Subcutaneous abdominal adipose tissue (tissue), 5 donors: ENCODE measurements at regions not wholly inside any gene's neighbourhood (a gene's known extent, or its start where the extent isn't known, plus 50 kb on each side); places are given as distances from the start of the nearest gene placed in this dataset.
A peak's percentile ranks its signal among the peaks of the same experiment; 100 is the strongest.
"Not testable (repeated sequence)": the region's sequence is repeated elsewhere in the genome, so short reads cannot be mapped to it uniquely, and the experiment has no call there.

Experiments
- H3K27ac ChIP-seq: one replicate; pipeline ENCODE4 v1.7.0; 2013; ENCODE audit warnings: low read depth, mild to moderate bottlenecking, inconsistent platforms, low read length, moderate library complexity
- H3K27me3 ChIP-seq, 5 donors: one replicate each; pipeline ENCODE4 v1.7.0; 2013; ENCODE audit warnings: low read length in 5 of 5, inconsistent platforms in 1 of 5; ENCODE audit not compliant: control insufficient read depth in 5 of 5, insufficient read depth in 4 of 5
- H3K36me3 ChIP-seq, 5 donors: one replicate each; pipeline ENCODE4 v1.7.0; 2013; ENCODE audit warnings: low read length in 5 of 5; ENCODE audit not compliant: control insufficient read depth in 5 of 5, insufficient read depth in 5 of 5
- H3K4me1 ChIP-seq, 5 donors: one replicate each; pipeline ENCODE4 v1.7.0; 2013; ENCODE audit warnings: low read length in 5 of 5, mild to moderate bottlenecking in 3 of 5, moderate library complexity in 1 of 5; ENCODE audit not compliant: control insufficient read depth in 5 of 5, insufficient read depth in 5 of 5
- H3K4me3 ChIP-seq, 5 donors: one replicate each; pipeline ENCODE4 v1.7.0; 2013; ENCODE audit warnings: low read length in 5 of 5, low read depth in 1 of 5
- H3K9ac ChIP-seq, 5 donors: one replicate each; pipeline ENCODE4 v1.7.0; 2013; ENCODE audit warnings: low read length in 5 of 5, mild to moderate bottlenecking in 4 of 5, moderate library complexity in 3 of 5
- H3K9me3 ChIP-seq, 5 donors: one replicate each; pipeline ENCODE4 v1.7.0; 2013; ENCODE audit warnings: low read length in 5 of 5; ENCODE audit not compliant: control insufficient read depth in 5 of 5
- donor health status: healthy.
- donor health status: healthy.
- donor health status: healthy.
- donor health status: healthy.
- donor health status: healthy.

DNA sequence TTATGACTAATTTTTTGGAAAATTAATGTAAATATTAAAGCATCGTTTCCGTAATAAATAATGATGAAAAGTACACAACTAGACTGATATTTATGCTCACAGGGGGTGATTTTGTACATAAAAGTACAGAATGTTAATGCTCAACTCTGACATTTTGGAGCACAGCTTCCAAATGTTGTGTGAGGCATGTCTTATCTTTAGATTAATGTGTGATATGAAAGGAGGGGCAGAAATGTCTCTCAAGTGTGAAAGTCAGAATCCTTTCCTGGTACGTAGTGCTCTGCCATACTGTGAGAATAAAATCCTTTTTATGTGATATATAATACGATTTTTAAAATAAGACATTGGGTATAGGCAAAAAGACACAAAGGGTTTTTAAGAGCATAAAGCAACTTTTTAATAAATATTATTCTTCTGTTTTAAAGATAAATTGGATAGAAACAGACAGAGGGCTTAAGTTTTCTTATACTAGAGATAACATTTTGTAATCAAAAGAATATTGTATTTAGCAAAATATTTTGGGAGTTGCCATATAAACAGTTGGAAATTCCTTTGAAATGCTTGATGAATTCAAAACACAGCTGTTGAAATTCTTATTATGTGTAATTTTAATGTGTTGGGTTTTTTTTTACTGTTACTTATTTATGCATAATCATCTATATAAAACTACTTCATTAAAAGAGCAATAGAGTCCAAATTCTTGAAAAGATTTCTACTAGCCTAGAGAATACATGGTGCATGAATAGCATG, 389.7 kb downstream of the RAP2B start:
- Histone ChIP-seq H3K27ac (no peak overlapping the region), H3K27me3 (no peaks in the 10 kb centered on the region), H3K4me1 (peaks cover 0 to 3% (median 0%) of the 10 kb centered on the region in 5 donors), H3K36me3 (no peaks in the 10 kb centered on the region), H3K4me3 (no peak overlapping the region), H3K9me3 (no peaks in the 10 kb centered on the region), H3K9ac (no peak overlapping the region)

GRCh38 chr3:153552887-153553604, 391.0 kb downstream of the RAP2B start:
- no peak overlapping the region for H3K9ac ChIP-seq
- no peaks in the 10 kb centered on the region for H3K9me3 ChIP-seq
- peaks cover 0 to 3% (median 0%) of the 10 kb centered on the region in 5 donors for H3K4me1 ChIP-seq
- no peak overlapping the region for H3K27ac ChIP-seq
- no peaks in the 10 kb centered on the region for H3K27me3 ChIP-seq
- H3K36me3 ChIP-seq: no peaks in the 10 kb centered on the region
- peak overlapping the region in 2 of 5 donors; percentile 3 to 31 for H3K4me3 ChIP-seq

DNA sequence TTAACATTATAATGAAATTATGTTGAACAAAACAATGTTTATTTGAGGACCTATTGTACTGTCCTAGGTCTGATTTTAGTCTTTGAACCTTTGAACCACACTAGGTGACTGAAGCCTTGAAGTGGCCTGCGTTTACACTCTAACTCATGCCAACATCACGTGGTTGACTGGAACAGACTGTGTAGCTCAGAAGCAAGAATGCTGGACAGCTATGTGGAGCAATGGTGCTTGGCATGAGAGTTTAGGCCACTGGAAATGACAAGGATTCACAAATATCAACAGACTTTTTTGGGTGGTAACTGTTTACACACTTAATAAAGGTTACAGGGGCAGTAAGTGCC, 391.5 kb downstream of the RAP2B start:
- H3K4me1 ChIP-seq: peaks cover 0 to 3% (median 0%) of the 10 kb centered on the region in 5 donors
- no peaks in the 10 kb centered on the region for H3K36me3 ChIP-seq
- H3K9me3 ChIP-seq: peaks cover 0 to 2% (median 0%) of the 10 kb centered on the region in 5 donors
- H3K4me3 ChIP-seq: peak overlapping the region in 1 of 5 donors; percentile 31
- no peaks in the 10 kb centered on the region for H3K27me3 ChIP-seq
- H3K9ac ChIP-seq: peak overlapping the region in 1 of 5 donors; percentile 11
- no peak overlapping the region for H3K27ac ChIP-seq

DNA sequence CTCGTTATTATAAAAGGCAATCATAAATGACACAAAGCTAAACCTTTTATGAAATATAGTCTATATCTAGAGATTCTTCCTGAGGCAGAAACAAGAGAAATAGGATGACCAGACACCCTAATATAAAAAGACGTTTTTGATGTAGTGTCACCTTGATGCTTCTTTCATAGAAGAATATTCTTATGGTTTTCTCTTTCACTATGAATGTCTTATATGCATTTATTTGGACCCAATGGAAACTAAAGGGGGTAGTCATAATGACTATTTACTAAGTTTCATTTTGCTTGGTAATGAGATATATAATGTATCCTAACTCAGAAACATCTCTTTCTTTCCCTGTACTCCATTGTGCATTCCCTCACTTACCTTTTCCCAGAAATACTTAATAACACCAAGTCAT, 393.9 kb downstream of the RAP2B start:
- H3K9ac ChIP-seq: no peak overlapping the region
- H3K27ac ChIP-seq: no peak overlapping the region
- no peak overlapping the region for H3K4me3 ChIP-seq
- H3K27me3 ChIP-seq: no peaks in the 10 kb centered on the region
- peaks cover 0 to 10% (median 0%) of the 10 kb centered on the region in 5 donors for H3K9me3 ChIP-seq
- H3K36me3 ChIP-seq: no peaks in the 10 kb centered on the region
- peaks cover 0 to 3% (median 0%) of the 10 kb centered on the region in 5 donors for H3K4me1 ChIP-seq

- not testable (repeated sequence) for H3K27me3 ChIP-seq, H3K9ac ChIP-seq, H3K4me3 ChIP-seq, H3K27ac ChIP-seq, H3K4me1 ChIP-seq, H3K36me3 ChIP-seq
- peaks cover 4 to 24% (median 11%) of the 10 kb centered on the region in 5 donors for H3K9me3 ChIP-seq
Measured at GRCh38 chr3:153559366-153559765, 397.3 kb downstream of the RAP2B start.

GRCh38 chr3:153567011-153567410, 405.0 kb downstream of the RAP2B start:
- H3K9me3 ChIP-seq: peaks cover 5 to 23% (median 9%) of the 10 kb centered on the region in 5 donors
- H3K4me1 ChIP-seq: no peaks in the 10 kb centered on the region
- no peak overlapping the region for H3K9ac ChIP-seq
- H3K36me3 ChIP-seq: no peaks in the 10 kb centered on the region
- no peak overlapping the region for H3K27ac ChIP-seq
- no peak overlapping the region for H3K4me3 ChIP-seq
- no peaks in the 10 kb centered on the region for H3K27me3 ChIP-seq

DNA sequence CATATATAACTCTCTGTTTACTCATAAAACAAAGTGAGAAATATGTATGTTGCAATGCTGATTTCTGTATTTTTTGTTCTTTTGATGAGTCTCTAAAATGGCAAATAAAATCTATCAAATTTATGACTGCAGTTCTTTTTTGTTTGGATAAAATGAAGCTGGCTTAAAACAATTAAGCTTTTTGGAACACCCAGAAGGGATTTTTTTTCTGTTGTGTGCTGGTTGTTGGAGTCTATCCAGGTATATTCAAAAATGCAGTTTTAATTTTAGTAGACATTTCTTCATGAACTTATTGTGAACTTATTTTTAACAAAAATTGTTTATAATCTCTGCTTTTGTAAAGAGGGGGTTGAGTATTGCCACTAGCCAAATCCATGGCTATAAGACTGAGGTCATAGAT, 405.5 kb downstream of the RAP2B start:
- Histone ChIP-seq H3K4me3 (no peak overlapping the region), H3K9me3 (peaks cover 5 to 20% (median 8%) of the 10 kb centered on the region in 5 donors), H3K36me3 (no peaks in the 10 kb centered on the region), H3K9ac (no peak overlapping the region), H3K4me1 (no peaks in the 10 kb centered on the region), H3K27me3 (no peaks in the 10 kb centered on the region), H3K27ac (no peak overlapping the region)

- not testable (repeated sequence) for H3K27me3 ChIP-seq, H3K4me1 ChIP-seq, H3K27ac ChIP-seq, H3K9ac ChIP-seq, H3K36me3 ChIP-seq, H3K9me3 ChIP-seq, H3K4me3 ChIP-seq
Measured at GRCh38 chr3:153570481-153570880, 408.5 kb downstream of the RAP2B start.

GRCh38 chr3:153572165-153572564, 410.1 kb downstream of the RAP2B start:
- no peaks in the 10 kb centered on the region for H3K36me3 ChIP-seq
- H3K27ac ChIP-seq: no peak overlapping the region
- H3K9ac ChIP-seq: no peak overlapping the region
- H3K4me1 ChIP-seq: no peaks in the 10 kb centered on the region
- no peaks in the 10 kb centered on the region for H3K9me3 ChIP-seq
- no peak overlapping the region for H3K4me3 ChIP-seq
- no peaks in the 10 kb centered on the region for H3K27me3 ChIP-seq

DNA sequence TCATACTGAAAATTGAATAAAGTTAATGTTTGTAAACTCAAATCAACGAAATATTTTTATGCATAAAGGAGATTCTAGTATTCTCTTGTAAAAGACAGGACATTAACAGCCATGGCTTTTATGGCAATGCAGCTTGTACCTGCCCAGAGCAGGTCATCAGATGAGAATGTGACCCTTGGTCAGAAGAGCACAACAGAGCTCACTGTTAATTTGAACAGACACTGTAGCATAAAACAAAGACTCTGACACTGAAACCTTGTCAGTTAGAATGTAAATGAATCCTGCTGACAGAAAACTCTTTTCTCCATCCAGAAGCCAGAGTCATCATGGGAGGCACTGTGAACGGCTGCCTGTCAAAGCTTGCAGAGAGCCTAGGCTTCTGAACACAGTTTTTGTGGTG, 410.6 kb downstream of the RAP2B start:
- no peaks in the 10 kb centered on the region for H3K36me3 ChIP-seq

More for the DNA sequence above, 410.6 kb downstream of the RAP2B start:
- H3K9me3 ChIP-seq: no peaks in the 10 kb centered on the region
- H3K27me3 ChIP-seq: no peaks in the 10 kb centered on the region
- no peak overlapping the region for H3K4me3 ChIP-seq
- no peak overlapping the region for H3K9ac ChIP-seq
- H3K4me1 ChIP-seq: no peaks in the 10 kb centered on the region
- no peak overlapping the region for H3K27ac ChIP-seq
